ENCODE measurements at regions not wholly inside any gene's neighbourhood (a gene's known extent, or its start where the extent isn't known, plus 50 kb on each side); places are given as distances from the start of the nearest gene placed in this dataset.
"Not testable (repeated sequence)": the region's sequence is repeated elsewhere in the genome, so short reads cannot be mapped to it uniquely, and the experiment has no call there.

DNA sequence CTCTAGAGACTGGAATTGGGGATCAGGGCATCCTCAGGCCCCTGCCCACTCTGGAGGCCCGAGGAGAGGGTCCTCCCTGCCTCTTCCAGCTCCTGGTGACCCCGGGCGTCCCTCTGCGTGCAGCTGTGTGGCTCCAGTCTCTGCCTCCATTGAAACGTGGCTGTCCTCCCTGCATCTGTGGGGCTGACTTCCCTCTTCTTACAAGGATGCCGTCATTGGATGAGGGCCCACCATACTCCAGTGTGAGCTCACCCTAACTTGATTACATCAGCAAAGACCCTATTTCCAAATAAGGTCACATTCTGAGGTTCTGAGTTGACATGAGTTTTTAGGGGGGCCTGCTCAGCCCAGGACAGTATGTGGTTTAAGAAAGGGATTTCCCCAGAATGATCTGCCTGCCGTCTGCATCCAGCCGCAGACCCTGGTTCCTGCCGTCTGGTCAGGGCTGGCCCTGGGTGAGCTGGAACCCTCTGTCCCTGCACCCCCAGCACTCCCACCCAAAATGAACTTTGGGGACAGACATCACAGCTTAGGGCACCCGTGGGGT is 4437.7 kb upstream of the TPTE start:
- TF ChIP-seq, protein P1, sequence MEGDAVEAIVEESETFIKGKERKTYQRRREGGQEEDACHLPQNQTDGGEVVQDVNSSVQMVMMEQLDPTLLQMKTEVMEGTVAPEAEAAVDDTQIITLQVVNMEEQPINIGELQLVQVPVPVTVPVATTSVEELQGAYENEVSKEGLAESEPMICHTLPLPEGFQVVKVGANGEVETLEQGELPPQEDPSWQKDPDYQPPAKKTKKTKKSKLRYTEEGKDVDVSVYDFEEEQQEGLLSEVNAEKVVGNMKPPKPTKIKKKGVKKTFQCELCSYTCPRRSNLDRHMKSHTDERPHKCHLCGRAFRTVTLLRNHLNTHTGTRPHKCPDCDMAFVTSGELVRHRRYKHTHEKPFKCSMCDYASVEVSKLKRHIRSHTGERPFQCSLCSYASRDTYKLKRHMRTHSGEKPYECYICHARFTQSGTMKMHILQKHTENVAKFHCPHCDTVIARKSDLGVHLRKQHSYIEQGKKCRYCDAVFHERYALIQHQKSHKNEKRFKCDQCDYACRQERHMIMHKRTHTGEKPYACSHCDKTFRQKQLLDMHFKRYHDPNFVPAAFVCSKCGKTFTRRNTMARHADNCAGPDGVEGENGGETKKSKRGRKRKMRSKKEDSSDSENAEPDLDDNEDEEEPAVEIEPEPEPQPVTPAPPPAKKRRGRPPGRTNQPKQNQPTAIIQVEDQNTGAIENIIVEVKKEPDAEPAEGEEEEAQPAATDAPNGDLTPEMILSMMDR (conservative IDR thresholded peaks at IDR 0.05; ENCODE audit: low read depth in 2 of 2), result not testable (repeated sequence)
- not testable (repeated sequence) for TF ChIP-seq EZH2 (IDR thresholded peaks at IDR 0.05; ENCODE audit: low read depth, unreplicated experiment)
- TF ChIP-seq, protein P2, sequence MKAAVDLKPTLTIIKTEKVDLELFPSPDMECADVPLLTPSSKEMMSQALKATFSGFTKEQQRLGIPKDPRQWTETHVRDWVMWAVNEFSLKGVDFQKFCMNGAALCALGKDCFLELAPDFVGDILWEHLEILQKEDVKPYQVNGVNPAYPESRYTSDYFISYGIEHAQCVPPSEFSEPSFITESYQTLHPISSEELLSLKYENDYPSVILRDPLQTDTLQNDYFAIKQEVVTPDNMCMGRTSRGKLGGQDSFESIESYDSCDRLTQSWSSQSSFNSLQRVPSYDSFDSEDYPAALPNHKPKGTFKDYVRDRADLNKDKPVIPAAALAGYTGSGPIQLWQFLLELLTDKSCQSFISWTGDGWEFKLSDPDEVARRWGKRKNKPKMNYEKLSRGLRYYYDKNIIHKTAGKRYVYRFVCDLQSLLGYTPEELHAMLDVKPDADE (IDR thresholded peaks at IDR 0.05), result not testable (repeated sequence)
- TF ChIP-seq, protein P3, sequence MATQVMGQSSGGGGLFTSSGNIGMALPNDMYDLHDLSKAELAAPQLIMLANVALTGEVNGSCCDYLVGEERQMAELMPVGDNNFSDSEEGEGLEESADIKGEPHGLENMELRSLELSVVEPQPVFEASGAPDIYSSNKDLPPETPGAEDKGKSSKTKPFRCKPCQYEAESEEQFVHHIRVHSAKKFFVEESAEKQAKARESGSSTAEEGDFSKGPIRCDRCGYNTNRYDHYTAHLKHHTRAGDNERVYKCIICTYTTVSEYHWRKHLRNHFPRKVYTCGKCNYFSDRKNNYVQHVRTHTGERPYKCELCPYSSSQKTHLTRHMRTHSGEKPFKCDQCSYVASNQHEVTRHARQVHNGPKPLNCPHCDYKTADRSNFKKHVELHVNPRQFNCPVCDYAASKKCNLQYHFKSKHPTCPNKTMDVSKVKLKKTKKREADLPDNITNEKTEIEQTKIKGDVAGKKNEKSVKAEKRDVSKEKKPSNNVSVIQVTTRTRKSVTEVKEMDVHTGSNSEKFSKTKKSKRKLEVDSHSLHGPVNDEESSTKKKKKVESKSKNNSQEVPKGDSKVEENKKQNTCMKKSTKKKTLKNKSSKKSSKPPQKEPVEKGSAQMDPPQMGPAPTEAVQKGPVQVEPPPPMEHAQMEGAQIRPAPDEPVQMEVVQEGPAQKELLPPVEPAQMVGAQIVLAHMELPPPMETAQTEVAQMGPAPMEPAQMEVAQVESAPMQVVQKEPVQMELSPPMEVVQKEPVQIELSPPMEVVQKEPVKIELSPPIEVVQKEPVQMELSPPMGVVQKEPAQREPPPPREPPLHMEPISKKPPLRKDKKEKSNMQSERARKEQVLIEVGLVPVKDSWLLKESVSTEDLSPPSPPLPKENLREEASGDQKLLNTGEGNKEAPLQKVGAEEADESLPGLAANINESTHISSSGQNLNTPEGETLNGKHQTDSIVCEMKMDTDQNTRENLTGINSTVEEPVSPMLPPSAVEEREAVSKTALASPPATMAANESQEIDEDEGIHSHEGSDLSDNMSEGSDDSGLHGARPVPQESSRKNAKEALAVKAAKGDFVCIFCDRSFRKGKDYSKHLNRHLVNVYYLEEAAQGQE (IDR thresholded peaks at IDR 0.05; ENCODE audit: unreplicated experiment), result not testable (repeated sequence)
